G401 (cell line): ENCODE measurements at regions not wholly inside any gene's neighbourhood (a gene's known extent, or its start where the extent isn't known, plus 50 kb on each side); places are given as distances from the start of the nearest gene placed in this dataset.

Source experiments
- DNase-seq: peaks from one replicate; pipeline ENCODE4 v3.0.0-alpha.2; 2015; ENCODE audit warnings: low spot score
- in situ Hi-C: cut with HindIII; loops from 2 replicates; pipeline ENCODE4 v1.10.0; 2016; ENCODE audit warnings: low sequenced_read_pairs, mixed read lengths

DNA sequence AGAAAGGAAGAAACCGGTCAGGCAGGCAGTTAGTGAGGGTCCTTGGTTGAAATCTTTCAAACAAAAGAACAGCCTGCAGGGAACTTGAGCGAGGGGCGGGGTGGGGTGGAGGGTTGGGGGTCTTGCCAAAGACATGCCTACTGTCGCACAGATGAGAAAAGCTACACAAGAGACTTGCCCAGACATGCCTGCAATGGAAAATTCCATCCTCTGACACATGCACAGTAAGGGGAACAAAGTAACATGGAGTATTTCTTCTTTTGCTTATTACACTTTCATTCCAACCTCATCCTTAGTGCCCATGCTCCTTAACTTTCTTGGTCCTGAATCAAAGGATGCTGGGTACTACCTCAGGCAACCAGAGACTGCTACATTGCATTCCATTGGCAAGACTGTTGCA is 1491.2 kb downstream of the STIM2 start:
- in situ Hi-C loops, result no loop called here
- no peak for DNase-seq

DNA sequence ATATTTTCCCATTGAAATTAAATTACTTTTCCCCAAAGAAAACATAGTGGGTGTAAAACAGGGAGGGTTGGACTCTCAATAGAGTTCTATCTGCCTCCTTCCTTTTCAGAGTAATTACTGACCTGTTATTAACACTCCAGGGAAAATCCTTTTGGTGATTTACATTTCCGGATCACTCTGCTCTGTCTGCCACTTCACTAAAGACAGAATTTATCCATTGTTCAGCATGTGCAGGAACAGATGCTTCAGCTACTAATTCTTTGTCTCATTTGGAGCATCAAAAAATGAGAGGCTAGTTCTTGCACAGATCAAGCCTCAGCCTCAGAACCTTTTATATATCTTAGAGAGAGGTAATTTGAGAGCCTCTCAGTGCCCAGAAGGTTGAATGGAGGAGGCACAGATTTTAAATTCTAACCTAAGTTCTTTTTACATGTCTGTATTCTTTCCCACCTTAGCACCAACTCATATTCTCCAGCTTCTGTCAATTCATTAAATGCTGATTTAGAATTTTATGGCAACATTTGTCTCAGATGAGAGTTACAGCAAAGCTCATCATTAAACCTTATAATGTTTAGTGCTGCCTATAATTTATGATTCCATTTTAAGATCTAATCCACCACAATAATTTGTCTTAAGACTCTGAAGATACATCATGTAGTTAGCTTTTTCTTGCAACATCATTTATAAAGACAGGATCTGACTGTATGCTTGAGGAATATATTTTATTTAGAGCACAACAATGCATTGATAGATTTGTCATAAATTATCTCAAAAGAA is 1494.4 kb downstream of the STIM2 start:
- DNase-seq, result no peak
- in situ Hi-C loops, result no loop called here

DNA sequence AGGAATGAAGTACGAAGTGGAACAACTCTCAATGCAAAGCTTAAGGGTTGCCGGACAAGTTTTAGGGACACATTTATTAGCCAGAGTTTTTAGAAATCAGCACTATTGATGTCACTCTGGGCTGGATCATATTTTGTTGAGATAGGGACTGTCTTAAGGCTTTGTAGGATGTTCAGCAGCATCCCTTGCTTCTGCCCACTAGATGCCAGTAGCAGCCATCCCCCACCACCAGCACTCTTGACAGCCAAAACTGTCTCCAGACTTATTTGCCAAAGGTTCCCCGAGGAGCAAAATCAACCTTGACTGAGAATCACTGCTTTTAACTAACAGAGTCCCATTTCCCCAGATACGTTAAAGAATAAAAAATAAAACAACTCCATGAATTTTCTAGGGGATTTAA is 1497.3 kb downstream of the STIM2 start:
- no peak for DNase-seq
- in situ Hi-C loops, result no loop called here

DNA sequence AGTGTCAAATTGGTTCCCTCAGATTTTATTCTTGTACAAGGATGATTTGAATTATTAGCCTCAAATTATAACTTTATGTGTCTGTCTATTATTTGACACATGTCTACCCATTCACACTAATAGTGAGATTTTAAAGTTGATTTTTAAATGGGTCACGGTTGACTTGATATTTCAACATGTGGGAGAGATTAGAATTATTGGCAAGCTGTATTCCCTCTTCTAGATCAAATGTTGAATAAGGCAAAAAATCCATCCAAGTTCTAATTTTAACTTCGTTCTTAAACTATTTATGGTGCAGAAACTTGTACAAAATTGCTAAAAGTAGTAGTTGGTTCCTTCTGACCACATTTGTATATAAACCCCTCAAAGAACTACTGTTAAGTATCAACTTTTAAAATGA is 1498.0 kb downstream of the STIM2 start:
- DNase-seq, result no peak
- in situ Hi-C loops, result no loop called here

DNA sequence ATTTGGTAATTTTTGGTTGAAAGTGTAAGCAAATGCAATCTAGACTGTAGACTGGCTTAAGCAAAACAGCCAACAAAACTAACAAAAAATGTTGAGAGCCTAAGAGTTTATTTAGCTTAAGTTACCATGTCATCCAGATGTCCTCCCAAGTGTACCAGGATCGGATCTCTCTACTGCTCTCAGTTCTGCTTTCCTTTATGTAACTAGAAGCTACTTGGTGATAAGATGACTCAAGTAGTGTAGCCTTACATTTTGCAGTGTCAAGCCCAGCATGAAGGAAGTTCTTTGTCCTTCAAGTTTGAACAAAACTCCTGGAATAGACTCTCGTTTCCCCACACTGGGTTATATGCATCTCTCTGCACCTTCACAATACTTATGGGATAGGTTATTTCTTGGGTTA is 1500.0 kb downstream of the STIM2 start:
- no peak for DNase-seq
- in situ Hi-C loops, result no loop called here

DNA sequence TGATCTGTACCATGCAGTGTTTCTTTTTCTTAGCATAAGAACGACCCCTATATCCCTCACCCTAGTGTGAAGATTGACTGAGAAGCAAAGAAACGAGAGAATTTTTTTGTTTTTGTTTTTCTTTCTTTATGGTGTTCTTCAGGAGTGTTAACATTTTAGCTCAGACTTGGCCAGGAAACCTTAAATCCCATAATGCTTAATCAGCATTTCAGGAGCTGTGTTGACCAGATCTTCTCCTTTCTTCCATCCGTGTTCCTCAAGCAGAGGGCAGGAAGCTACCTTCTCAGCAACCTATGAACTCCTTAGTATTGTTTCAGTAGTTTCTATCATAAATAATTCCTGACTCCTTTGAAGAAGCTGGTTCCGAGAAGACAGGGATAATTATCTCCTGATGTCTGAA is 1501.5 kb downstream of the STIM2 start:
- DNase-seq, result no peak
- in situ Hi-C loops, result no loop called here

DNA sequence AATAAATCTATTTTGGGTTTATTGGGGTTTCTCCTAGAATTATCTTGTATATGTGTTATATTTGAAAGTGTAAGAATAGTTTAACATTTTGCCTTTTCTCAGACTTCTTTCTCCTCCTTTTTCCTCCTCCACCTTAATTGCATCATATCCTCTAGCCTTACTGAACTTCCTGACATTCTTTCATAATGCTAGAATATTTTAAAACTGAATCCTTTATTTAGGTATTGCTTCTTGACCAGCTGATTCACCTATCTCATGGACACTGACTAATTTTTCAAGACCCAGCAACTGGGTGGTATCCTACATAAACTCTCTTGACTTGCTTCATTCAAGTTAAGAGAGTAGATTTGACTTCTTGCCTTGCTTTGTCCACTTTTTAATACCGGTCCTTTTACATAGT is 1508.9 kb downstream of the STIM2 start:
- DNase-seq, result no peak
- in situ Hi-C loops, result no loop called here

DNA sequence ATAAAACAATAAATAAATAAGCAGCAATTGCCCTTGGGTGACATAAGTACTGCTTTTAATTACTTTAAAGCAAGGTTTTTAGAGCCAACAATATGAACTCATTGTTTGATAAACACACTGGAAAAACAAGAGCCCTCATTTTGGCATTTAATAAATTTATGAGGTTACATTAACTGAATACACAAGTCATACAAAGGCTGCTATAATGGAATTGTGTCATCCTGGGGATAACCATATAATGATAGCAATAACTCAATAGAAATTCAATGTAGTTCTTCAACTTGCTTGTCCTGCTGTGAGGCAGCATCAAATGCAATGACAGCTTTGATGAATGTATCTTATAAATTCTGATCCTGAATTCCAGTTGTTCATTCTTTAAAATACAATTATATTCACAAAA is 1512.5 kb downstream of the STIM2 start:
- DNase-seq, result no peak
- in situ Hi-C loops, result no loop called here

DNA sequence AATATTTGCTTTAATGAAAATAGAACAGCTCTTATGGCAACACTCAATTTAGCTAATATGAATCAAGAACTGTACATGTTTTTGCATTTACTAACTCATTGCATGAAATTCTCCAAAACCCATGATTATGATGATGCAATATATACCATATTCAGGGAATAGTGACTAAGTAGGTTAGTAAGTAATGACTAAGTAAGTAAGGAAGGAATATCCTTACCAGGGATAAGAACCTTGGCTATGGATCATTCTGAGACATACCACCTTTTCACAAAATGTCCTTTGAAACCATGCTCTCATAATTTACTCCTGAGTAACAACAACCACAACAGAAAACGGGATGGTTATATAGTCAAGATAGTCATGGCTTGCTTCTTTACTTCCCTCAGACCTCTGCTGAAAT is 1513.0 kb downstream of the STIM2 start:
- in situ Hi-C loops, result no loop called here
- no peak for DNase-seq

DNA sequence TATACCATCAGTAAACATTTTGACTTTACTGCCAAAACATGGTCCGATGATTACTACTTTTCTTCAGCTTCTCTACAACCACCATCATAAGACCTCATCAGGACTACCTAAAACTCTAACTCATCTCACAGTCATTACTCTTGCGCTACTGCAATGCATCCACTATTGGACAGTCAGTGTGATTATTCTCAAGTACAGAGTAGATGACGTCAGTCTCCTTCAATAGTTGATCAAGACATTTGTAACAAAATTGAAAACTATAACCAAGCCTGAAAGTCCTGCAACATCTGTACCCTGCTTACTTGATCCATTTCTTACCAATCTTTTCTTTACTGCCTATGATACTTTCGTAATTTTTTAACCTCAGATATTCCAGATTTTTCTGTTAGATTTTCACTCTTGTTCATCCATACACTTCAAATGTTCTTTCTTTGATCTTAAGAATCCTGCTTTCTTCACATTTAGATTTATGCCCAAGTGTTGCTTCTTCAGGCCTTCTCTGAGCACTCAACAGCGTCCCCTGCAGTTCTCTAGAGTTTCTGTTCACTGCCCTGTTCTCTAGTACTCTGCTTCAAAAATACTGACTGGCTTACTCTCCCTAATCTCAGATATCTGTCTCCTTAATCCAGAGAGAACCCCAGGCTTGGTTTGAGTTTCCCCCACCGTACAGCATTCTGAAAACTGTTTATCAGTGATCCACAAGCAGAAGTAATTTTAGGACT is 1517.6 kb downstream of the STIM2 start:
- in situ Hi-C loops, result no loop called here
- DNase-seq, result no peak

DNA sequence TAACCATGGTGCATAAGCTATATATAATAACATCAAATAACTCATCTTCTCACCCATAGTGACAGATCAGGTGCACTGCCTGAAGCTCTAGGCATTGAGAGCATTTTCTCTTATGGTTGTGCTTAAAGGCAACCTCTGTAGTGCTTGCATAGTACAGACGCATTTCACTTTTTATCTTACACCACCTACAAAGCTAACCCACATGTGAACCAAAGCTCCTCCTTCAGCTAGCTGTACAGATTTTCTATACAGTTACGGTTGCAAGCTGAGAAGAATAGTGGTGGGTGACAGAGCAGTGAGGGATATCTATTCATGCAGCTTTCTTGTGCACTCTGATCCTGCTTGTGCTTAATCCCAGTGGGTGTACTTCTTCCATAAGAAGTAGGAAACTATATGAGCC is 1525.2 kb downstream of the STIM2 start:
- no peak for DNase-seq
- in situ Hi-C loops, result no loop called here

DNA sequence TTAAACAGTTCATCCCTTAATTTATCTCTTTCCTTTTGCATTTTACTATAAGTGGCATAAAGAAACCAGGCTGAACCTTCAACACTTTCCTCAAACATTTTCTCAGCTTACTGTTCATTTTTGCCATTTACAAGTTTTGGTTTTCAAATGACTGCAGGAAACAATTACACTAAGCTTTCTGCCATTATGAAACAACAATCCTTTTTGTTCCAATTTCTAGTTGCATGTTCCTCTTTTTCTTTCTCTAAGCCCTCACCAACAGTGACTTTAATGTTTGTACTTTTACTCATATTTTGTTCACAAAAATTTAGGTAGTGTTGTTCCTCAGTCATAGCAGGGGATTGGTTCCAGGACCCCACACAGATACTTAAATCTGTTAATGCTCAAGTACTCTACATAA is 1526.1 kb downstream of the STIM2 start:
- DNase-seq, result no peak
- in situ Hi-C loops, result no loop called here

DNA sequence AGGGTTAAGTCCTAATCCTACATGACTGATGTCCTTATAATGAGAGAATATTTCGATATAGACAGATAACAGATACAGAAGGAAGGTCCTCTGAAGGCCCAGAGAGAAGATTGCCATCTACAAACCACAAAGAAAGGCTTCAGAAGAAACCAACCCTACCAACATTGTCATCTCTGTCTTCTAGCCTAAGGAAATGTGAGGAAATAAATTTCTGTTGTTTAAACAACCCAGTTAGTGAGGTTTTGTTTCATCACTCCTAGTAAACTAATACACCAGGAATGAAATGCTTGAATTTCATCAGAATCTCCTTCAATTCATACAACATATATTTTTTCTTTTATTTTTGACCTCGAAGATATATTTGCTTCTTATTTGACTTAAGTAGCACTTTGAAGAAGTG is 1527.8 kb downstream of the STIM2 start:
- in situ Hi-C loops, result no loop called here
- no peak for DNase-seq

DNA sequence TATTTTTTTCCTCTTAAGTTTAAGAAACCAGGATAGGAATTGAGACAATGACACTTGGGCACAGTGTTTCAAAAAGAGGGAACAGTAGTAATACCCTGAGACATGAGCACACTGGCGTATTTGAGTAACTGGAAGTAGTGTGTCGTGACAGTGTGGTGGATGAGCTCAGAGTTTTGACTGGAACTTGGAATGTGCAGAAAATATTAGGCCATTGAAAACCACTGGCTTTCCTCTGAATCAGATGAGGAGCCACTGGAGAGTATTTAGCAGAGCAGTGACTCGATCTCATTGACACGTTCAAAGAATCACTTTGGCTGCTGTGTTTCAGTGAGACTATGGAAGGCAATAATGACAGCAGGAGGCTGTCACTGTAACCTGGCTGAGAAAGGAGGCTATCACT is 1531.2 kb downstream of the STIM2 start:
- no peak for DNase-seq
- in situ Hi-C loops, result no loop called here

DNA sequence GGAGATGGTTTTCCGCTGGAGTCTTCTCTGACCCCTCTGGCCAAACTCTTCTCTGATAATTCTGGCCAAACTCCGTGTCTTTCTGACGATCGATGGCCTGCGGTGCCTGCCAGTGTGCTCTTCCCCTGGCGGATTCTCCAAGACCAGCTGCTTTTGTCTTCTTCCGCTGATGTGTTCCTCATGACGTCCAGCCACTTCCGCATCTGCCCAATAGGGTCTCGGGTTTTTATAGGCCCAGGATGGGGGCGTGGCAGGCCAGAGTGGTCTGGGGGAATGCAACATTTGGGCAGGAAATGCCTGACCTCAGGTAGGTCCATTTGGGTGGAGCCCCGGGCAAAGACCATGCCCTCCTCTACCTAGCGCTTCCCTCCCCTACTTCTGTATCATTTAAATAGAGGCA is 1542.1 kb downstream of the STIM2 start:
- DNase-seq, result no peak
- in situ Hi-C loops, result no loop called here

DNA sequence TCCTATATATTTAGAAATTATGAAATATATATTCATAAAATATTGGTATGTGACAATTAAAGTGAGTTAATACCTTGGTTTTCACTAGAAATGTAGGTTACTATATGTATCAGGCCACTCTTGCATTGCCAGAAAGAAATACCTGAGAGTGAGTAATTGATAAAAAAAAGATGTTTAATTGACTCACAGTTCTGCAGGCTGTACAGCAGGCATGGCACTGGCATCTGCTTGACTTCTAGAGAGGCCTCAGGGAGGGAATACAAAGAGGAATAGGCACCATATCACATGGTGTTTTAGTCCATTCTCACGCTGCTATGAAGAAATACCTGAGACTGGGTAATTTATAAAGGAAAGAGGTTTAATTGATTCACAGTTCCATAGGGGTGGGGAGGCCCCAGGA is 1560.6 kb downstream of the STIM2 start:
- in situ Hi-C loops, result no loop called here
- DNase-seq, result no peak

DNA sequence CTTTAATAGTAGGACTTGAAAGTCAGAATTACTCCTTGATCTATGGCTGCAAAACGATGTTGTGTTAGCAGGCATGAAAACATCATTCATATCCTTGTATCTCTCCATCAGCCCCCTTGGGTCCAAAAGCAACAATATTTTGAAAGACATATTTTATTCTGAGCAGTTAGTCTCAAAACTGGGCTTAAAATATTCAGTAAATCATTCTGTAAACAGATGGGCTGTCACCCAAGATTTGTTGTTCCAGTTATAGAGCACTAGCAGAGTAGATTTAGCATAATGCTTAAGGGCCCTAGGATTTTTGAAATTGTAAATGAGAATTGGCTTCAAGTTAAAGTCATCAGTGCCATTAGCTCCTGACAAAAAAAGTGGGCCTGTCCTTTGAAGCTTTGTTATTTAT is 1565.6 kb downstream of the STIM2 start:
- in situ Hi-C loops, result no loop called here
- DNase-seq, result no peak

DNA sequence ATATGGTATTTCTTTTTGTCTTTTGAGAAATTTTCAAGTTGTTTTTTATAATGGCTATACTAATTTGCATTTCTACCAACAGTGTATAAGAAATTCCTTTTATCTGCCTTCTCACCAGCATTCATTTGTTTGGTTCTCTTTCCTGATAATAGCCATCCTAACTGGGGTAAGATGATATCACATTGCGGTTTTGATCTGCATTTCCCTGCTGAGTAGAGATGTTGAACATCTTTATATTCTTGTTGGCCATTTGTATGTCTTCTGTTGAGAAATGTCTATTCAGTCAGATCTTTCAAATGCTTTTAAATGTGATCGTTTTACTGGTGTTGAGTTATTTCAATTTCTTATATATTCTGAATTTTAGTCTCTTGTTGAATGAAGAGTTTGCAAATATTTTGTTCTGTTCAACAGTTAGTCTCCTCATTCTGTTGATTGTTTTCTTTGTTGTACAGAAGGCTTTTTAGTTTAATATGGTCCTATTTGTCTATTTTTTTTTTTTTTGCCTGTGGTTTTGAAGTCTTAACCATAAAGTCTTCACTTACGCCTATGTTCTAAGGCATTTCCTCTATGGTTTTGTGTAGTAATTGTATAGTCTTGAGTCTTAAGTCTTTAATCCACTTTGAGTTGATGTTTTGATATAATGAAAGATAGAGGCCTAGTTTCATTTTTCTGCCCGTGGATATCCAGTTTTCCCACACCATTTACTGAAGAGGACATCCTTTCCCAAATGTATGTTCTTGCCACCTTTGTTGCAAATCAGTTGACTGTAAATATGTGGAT is 1566.9 kb downstream of the STIM2 start:
- in situ Hi-C loops, result no loop called here
- DNase-seq, result no peak

DNA sequence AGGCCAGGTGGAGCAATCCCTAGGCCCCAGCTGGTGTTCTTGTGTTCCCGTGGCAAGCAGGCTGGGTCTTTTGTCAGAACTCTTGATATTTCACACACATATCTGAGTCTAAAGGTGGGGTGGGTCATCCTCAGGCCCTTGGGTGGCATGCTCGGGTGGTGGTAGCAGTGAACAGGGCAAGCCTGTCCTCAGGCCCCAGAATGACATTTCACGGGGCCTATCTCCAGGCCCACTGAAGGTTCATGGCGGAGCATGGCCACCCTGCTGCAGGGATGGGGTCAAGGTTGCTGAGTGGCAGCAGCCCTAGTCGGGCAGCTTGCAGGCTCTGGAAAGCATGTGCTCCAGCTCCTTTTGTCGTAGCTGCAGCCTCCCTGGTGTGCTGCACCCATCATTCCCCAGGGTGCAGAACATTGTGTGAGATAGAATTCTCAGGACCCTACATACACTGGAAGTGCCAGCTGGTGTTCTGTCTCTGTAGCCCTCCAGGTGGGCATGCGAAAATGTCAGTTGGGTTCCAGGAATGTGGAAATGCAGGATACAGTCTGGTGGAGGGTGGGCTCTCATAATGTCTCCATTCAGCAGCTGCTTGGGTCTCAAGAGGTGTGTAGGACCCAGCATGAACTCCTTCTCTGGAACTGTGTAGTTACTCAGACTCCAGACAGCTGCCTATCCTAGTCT is 1571.8 kb downstream of the STIM2 start:
- no peak for DNase-seq
- in situ Hi-C loops, result no loop called here

DNA sequence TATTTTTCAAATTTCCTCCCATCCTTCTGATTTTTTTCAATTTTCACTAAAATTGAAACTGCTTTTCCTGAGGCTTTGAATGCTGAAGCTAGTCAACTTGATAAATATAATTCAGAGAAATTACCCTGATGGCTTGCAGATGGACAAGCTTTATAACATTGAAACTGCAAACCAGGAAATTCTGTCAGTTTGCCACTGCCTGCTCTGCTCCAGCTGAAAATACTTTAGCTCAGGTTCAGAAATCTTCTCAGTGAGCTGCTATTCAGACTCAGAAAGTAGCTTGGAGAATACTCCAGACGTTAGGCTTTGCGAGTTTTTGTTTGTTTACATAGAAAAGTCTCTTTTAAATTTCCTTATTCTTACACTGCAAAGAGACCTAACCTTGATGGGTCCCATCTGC is 1574.7 kb downstream of the STIM2 start:
- no peak for DNase-seq
- in situ Hi-C loops, result no loop called here
